HEK293 (cell line): ENCODE measurements at regions not wholly inside any gene's neighbourhood (a gene's known extent, or its start where the extent isn't known, plus 50 kb on each side); places are given as distances from the start of the nearest gene placed in this dataset.

Source experiments
- CTCF ChIA-PET: fragments of 350-600 bp; formaldehyde crosslinking; extraction: SDS; loops from one replicate; lab custom pipeline; 2021; ENCODE audit warnings: antibody characterized with exemption; lab: Yijun Ruan, JAX
- POLR2A ChIA-PET: fragments of 300-600 bp; formaldehyde crosslinking; extraction: SDS; loops from one replicate; lab custom pipeline; 2020; ENCODE audit warnings: antibody characterized with exemption, inconsistent platforms; lab: Yijun Ruan, JAX
- H3K27ac ChIP-seq: fragments of 200-500 bp; sonication (Bioruptor generic); 2 replicates; pipeline ENCODE4 v1.5.1; 2014; ENCODE audit warnings: low read depth, low read length, control low read depth, inconsistent platforms; ENCODE audit errors: extremely low read depth
- H3K36me3 ChIP-seq, 2 experiments: fragments of 200-500 bp in 1 of 2; sonication (Bioruptor generic) in 1 of 2; 1 replicate in 1 of 2; 2 replicates in 1 of 2; pipeline ENCODE4 v1.5.1; 2014 to 2017; ENCODE audit warnings: inconsistent platforms in 2 of 2, low read length in 2 of 2; ENCODE audit not compliant: control insufficient read depth in 2 of 2, insufficient read depth in 1 of 2
- H3K4me1 ChIP-seq: fragments of 200-500 bp; sonication (Bioruptor generic); 2 replicates; pipeline ENCODE4 v1.5.1; 2014; ENCODE audit warnings: mild to moderate bottlenecking, low read length, inconsistent platforms; ENCODE audit not compliant: control insufficient read depth, insufficient read depth
- H3K4me3 ChIP-seq: 2 replicates; pipeline ENCODE4 v1.5.1; 2011; ENCODE audit warnings: low read depth, mild to moderate bottlenecking, control low read depth, low read length, moderate library complexity
- H3K9me3 ChIP-seq: fragments of 200-500 bp; sonication (Bioruptor generic); 2 replicates; pipeline ENCODE4 v1.5.1; 2014; ENCODE audit warnings: low read depth, low read length, inconsistent platforms; ENCODE audit not compliant: control insufficient read depth, insufficient read depth
- GLIS2 ChIP-seq: fragments of 450-650 bp; formaldehyde crosslinking; IDR thresholded peaks from 2 replicates; pipeline ENCODE4 v1.5.1; 2016; ENCODE audit warnings: missing biosample characterization, missing genetic modification characterization
- HOXA7 ChIP-seq: sonication (generic); formaldehyde crosslinking; IDR thresholded peaks from 2 replicates; pipeline ENCODE4 v1.8.1; 2022; ENCODE audit warnings: missing genetic modification reagents, borderline replicate concordance
- KLF16 ChIP-seq: fragments of 450-650 bp; formaldehyde crosslinking; IDR thresholded peaks from 2 replicates; pipeline ENCODE4 v1.5.1; 2017; ENCODE audit warnings: missing biosample characterization, missing genetic modification characterization
- OSR2 ChIP-seq: fragments of 450-650 bp; formaldehyde crosslinking; IDR thresholded peaks from 2 replicates; pipeline ENCODE4 v1.5.1; 2016; ENCODE audit warnings: missing biosample characterization, missing genetic modification characterization
- REPIN1 ChIP-seq: fragments of 450-650 bp; formaldehyde crosslinking; IDR thresholded peaks from 2 replicates; pipeline ENCODE4 v1.5.1; 2017; ENCODE audit warnings: missing biosample characterization, missing genetic modification characterization, low read depth
- SP3 ChIP-seq: fragments of 450-650 bp; formaldehyde crosslinking; IDR thresholded peaks from 2 replicates; pipeline ENCODE4 v1.5.1; 2016; ENCODE audit warnings: missing biosample characterization, missing genetic modification characterization
- ZBTB20 ChIP-seq: fragments of 450-650 bp; formaldehyde crosslinking; IDR thresholded peaks from 2 replicates; pipeline ENCODE4 v1.5.1; 2016; ENCODE audit warnings: missing biosample characterization, missing genetic modification characterization
- ZBTB8A ChIP-seq: fragments of 450-650 bp; formaldehyde crosslinking; IDR thresholded peaks from 2 replicates; pipeline ENCODE4 v1.5.1; 2016; ENCODE audit warnings: missing biosample characterization, missing genetic modification characterization
- ZFP37 ChIP-seq: fragments of 450-650 bp; formaldehyde crosslinking; IDR thresholded peaks from 2 replicates; pipeline ENCODE4 v1.5.1; 2016; ENCODE audit warnings: missing biosample characterization, missing genetic modification characterization
- ZNF140 ChIP-seq: fragments of 450-650 bp; formaldehyde crosslinking; IDR thresholded peaks from 2 replicates; pipeline ENCODE4 v1.5.1; 2016; ENCODE audit warnings: missing biosample characterization, missing genetic modification characterization
- ZNF16 ChIP-seq: fragments of 450-650 bp; formaldehyde crosslinking; IDR thresholded peaks from 2 replicates; pipeline ENCODE4 v1.5.1; 2016; ENCODE audit warnings: low read depth, missing biosample characterization, missing genetic modification characterization
- ZNF214 ChIP-seq: fragments of 450-650 bp; formaldehyde crosslinking; IDR thresholded peaks from 2 replicates; pipeline ENCODE4 v1.5.1; 2017; ENCODE audit warnings: missing biosample characterization, mild to moderate bottlenecking, missing genetic modification characterization, borderline replicate concordance
- ZNF223 ChIP-seq: fragments of 450-650 bp; formaldehyde crosslinking; IDR thresholded peaks from 2 replicates; pipeline ENCODE4 v1.5.1; 2016; ENCODE audit warnings: missing biosample characterization, missing genetic modification characterization
- ZNF248 ChIP-seq: fragments of 450-650 bp; formaldehyde crosslinking; IDR thresholded peaks from 2 replicates; pipeline ENCODE4 v1.5.1; 2017; ENCODE audit warnings: missing biosample characterization, missing genetic modification characterization
- ZNF366 ChIP-seq: fragments of 450-650 bp; formaldehyde crosslinking; conservative IDR thresholded peaks from 2 replicates; pipeline ENCODE4 v1.5.1; 2016; ENCODE audit warnings: missing biosample characterization, missing genetic modification characterization
- ZNF423 ChIP-seq: fragments of 450-650 bp; formaldehyde crosslinking; IDR thresholded peaks from 2 replicates; pipeline ENCODE4 v1.5.1; 2016; ENCODE audit warnings: missing biosample characterization, missing genetic modification characterization
- ZNF560 ChIP-seq: fragments of 450-650 bp; formaldehyde crosslinking; IDR thresholded peaks from 2 replicates; pipeline ENCODE4 v1.5.1; 2017; ENCODE audit warnings: missing biosample characterization, missing genetic modification characterization, borderline replicate concordance
- ZNF571 ChIP-seq: fragments of 450-650 bp; formaldehyde crosslinking; IDR thresholded peaks from 2 replicates; pipeline ENCODE4 v1.5.0; 2017; ENCODE audit warnings: missing biosample characterization, missing genetic modification characterization
- ZNF621 ChIP-seq: fragments of 450-650 bp; formaldehyde crosslinking; IDR thresholded peaks from 2 replicates; pipeline ENCODE4 v1.5.1; 2017; ENCODE audit warnings: missing biosample characterization, missing genetic modification characterization
- ZNF626 ChIP-seq: fragments of 450-650 bp; sonication (Bioruptor Pico); formaldehyde crosslinking; IDR thresholded peaks from 2 replicates; pipeline ENCODE4 v1.5.1; 2018; ENCODE audit warnings: missing biosample characterization, missing genetic modification characterization, inconsistent platforms
- ZNF747 ChIP-seq: fragments of 450-650 bp; formaldehyde crosslinking; IDR thresholded peaks from 2 replicates; pipeline ENCODE4 v1.5.1; 2016; ENCODE audit warnings: missing biosample characterization, missing genetic modification characterization
- TF ChIP-seq, protein P1 (sequence below): fragments of 450-650 bp; formaldehyde crosslinking; IDR thresholded peaks from 2 replicates; pipeline ENCODE4 v1.5.1; 2017; ENCODE audit warnings: missing biosample characterization, missing genetic modification characterization
- TF ChIP-seq, protein P2 (sequence below): fragments of 450-650 bp; IDR thresholded peaks from 2 replicates; pipeline ENCODE4 v1.5.1; 2018; ENCODE audit warnings: missing biosample characterization, mild to moderate bottlenecking, missing genetic modification characterization
- TF ChIP-seq, protein P3 (sequence below): fragments of 450-650 bp; formaldehyde crosslinking; IDR thresholded peaks from 2 replicates; pipeline ENCODE4 v1.5.1; 2016; ENCODE audit warnings: missing biosample characterization, missing genetic modification characterization
- TF ChIP-seq, protein P4 (sequence below): fragments of 450-650 bp; IDR thresholded peaks from 2 replicates; pipeline ENCODE4 v1.5.1; 2018; ENCODE audit warnings: missing biosample characterization, missing genetic modification characterization
- TF ChIP-seq, protein P5 (sequence below): fragments of 450-650 bp; formaldehyde crosslinking; IDR thresholded peaks from 2 replicates; pipeline ENCODE4 v1.5.1; 2016; ENCODE audit warnings: missing biosample characterization, missing genetic modification characterization, borderline replicate concordance

DNA sequence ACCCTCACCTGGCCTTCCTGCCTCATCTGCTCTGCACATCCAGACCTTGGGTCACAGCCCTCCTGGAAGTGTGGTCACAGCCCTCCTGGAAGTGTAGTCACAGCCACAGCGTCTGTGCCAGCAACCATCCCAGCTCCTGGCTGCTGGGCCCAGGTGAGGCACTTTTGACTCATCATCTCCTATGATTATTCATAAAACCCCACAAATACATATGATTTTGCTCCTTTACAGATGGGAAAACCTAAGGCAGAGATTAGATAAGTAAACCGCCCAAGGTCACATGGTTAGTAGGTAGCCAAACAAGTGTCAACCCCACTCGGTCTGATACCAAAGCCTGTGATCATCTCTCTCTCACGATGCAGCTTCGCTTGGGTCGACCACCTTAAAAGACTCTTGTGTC, 94.3 kb downstream of the PRLHR start (continued):
- TF ChIP-seq, protein P1, sequence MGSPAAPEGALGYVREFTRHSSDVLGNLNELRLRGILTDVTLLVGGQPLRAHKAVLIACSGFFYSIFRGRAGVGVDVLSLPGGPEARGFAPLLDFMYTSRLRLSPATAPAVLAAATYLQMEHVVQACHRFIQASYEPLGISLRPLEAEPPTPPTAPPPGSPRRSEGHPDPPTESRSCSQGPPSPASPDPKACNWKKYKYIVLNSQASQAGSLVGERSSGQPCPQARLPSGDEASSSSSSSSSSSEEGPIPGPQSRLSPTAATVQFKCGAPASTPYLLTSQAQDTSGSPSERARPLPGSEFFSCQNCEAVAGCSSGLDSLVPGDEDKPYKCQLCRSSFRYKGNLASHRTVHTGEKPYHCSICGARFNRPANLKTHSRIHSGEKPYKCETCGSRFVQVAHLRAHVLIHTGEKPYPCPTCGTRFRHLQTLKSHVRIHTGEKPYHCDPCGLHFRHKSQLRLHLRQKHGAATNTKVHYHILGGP (tag by site-specific recombination), result no peak

DNA sequence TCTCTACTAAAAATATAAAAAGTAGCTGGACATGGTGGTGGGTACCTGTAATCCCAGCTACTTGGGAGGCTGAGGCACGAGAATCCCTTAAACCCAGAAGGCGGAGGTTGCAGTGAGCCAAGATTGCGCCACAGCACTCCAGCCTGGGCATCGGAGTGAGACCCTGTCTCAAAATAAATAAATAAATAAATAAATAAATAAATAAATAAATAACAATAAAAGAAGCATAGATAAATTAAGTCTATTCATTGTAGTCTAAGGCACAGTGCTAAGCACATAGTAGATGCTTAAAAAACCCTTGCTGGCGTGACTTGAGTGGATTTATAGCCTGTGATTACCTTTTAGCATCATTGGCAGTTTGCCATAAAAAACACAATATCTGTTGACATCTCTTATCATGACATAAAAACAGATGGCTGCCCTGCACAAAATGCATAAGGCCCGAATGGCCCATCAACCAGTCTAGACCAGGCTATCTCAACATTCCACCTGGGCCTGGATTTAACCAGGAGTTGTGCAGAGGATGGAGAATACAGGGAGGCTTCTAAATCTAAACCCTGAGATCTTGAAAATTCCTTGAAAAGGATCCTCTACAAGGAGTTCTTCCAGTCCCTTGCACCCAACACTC, 94.9 kb downstream of the PRLHR start:
- Histone ChIP-seq H3K36me3 (no peaks in the 10 kb centered on the region), H3K9me3 (no peaks in the 10 kb centered on the region), H3K4me3 (no peak overlapping the region), H3K4me1 (no peaks in the 10 kb centered on the region), H3K27ac (no peak overlapping the region)
- POLR2A ChIA-PET, result no interaction called here
- CTCF ChIA-PET, result no interaction called here
- TF ChIP-seq, protein P2, sequence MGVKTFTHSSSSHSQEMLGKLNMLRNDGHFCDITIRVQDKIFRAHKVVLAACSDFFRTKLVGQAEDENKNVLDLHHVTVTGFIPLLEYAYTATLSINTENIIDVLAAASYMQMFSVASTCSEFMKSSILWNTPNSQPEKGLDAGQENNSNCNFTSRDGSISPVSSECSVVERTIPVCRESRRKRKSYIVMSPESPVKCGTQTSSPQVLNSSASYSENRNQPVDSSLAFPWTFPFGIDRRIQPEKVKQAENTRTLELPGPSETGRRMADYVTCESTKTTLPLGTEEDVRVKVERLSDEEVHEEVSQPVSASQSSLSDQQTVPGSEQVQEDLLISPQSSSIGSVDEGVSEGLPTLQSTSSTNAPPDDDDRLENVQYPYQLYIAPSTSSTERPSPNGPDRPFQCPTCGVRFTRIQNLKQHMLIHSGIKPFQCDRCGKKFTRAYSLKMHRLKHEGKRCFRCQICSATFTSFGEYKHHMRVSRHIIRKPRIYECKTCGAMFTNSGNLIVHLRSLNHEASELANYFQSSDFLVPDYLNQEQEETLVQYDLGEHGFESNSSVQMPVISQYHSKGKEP, result no peak
- no peak for TF ChIP-seq ZNF621
- TF ChIP-seq ZBTB8A (tag by site-specific recombination), result peak; percentile 84
- TF ChIP-seq SP3 (tag by site-specific recombination), result 0 out of 2 replicates have a peak, but pooled peaks have one; percentile 26
- no peak for TF ChIP-seq OSR2 (tag by site-specific recombination)
- TF ChIP-seq, protein P3, sequence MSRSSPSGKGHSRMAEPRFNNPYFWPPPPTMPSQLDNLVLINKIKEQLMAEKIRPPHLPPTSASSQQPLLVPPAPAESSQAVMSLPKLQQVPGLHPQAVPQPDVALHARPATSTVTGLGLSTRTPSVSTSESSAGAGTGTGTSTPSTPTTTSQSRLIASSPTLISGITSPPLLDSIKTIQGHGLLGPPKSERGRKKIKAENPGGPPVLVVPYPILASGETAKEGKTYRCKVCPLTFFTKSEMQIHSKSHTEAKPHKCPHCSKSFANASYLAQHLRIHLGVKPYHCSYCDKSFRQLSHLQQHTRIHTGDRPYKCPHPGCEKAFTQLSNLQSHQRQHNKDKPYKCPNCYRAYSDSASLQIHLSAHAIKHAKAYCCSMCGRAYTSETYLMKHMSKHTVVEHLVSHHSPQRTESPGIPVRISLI (tag by site-specific recombination), result no peak
- no peak for TF ChIP-seq KLF16
- no peak for TF ChIP-seq ZNF571
- 0 out of 2 replicates have a peak, but pooled peaks have one; percentile 59 for TF ChIP-seq ZFP37 (tag by site-specific recombination)
- no peak for TF ChIP-seq ZNF248 (tag by site-specific recombination)
- TF ChIP-seq ZNF560 (tag by site-specific recombination), result peak; percentile 89
- no peak for TF ChIP-seq ZBTB20 (tag by site-specific recombination)
- TF ChIP-seq, protein P4, sequence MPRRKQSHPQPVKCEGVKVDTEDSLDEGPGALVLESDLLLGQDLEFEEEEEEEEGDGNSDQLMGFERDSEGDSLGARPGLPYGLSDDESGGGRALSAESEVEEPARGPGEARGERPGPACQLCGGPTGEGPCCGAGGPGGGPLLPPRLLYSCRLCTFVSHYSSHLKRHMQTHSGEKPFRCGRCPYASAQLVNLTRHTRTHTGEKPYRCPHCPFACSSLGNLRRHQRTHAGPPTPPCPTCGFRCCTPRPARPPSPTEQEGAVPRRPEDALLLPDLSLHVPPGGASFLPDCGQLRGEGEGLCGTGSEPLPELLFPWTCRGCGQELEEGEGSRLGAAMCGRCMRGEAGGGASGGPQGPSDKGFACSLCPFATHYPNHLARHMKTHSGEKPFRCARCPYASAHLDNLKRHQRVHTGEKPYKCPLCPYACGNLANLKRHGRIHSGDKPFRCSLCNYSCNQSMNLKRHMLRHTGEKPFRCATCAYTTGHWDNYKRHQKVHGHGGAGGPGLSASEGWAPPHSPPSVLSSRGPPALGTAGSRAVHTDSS (tag by site-specific recombination), result no peak
- TF ChIP-seq ZNF626 (tag by site-specific recombination), result no peak
- peak; percentile 92 for TF ChIP-seq ZNF140 (tag by site-specific recombination)
- no peak for TF ChIP-seq REPIN1
- TF ChIP-seq ZNF747, result no peak
- TF ChIP-seq ZNF223 (tag by site-specific recombination), result peak; percentile 55; the same call in 1 of the 2 replicates
- TF ChIP-seq GLIS2 (tag by site-specific recombination), result no peak
- no peak for TF ChIP-seq HOXA7 (CRISPR knock-in tag)
- TF ChIP-seq ZNF214, result no peak; the same call in 1 of the 2 replicates
- TF ChIP-seq ZNF366, result no peak
- TF ChIP-seq, protein P5, sequence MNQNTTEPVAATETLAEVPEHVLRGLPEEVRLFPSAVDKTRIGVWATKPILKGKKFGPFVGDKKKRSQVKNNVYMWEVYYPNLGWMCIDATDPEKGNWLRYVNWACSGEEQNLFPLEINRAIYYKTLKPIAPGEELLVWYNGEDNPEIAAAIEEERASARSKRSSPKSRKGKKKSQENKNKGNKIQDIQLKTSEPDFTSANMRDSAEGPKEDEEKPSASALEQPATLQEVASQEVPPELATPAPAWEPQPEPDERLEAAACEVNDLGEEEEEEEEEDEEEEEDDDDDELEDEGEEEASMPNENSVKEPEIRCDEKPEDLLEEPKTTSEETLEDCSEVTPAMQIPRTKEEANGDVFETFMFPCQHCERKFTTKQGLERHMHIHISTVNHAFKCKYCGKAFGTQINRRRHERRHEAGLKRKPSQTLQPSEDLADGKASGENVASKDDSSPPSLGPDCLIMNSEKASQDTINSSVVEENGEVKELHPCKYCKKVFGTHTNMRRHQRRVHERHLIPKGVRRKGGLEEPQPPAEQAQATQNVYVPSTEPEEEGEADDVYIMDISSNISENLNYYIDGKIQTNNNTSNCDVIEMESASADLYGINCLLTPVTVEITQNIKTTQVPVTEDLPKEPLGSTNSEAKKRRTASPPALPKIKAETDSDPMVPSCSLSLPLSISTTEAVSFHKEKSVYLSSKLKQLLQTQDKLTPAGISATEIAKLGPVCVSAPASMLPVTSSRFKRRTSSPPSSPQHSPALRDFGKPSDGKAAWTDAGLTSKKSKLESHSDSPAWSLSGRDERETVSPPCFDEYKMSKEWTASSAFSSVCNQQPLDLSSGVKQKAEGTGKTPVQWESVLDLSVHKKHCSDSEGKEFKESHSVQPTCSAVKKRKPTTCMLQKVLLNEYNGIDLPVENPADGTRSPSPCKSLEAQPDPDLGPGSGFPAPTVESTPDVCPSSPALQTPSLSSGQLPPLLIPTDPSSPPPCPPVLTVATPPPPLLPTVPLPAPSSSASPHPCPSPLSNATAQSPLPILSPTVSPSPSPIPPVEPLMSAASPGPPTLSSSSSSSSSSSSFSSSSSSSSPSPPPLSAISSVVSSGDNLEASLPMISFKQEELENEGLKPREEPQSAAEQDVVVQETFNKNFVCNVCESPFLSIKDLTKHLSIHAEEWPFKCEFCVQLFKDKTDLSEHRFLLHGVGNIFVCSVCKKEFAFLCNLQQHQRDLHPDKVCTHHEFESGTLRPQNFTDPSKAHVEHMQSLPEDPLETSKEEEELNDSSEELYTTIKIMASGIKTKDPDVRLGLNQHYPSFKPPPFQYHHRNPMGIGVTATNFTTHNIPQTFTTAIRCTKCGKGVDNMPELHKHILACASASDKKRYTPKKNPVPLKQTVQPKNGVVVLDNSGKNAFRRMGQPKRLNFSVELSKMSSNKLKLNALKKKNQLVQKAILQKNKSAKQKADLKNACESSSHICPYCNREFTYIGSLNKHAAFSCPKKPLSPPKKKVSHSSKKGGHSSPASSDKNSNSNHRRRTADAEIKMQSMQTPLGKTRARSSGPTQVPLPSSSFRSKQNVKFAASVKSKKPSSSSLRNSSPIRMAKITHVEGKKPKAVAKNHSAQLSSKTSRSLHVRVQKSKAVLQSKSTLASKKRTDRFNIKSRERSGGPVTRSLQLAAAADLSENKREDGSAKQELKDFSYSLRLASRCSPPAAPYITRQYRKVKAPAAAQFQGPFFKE (tag by site-specific recombination), result no peak
- no peak for TF ChIP-seq ZNF16 (tag by site-specific recombination)
- TF ChIP-seq ZNF423 (tag by site-specific recombination), result no peak
